ENCODE measurements at regions not wholly inside any gene's neighbourhood (a gene's known extent, or its start where the extent isn't known, plus 50 kb on each side); places are given as distances from the start of the nearest gene placed in this dataset.

DNA sequence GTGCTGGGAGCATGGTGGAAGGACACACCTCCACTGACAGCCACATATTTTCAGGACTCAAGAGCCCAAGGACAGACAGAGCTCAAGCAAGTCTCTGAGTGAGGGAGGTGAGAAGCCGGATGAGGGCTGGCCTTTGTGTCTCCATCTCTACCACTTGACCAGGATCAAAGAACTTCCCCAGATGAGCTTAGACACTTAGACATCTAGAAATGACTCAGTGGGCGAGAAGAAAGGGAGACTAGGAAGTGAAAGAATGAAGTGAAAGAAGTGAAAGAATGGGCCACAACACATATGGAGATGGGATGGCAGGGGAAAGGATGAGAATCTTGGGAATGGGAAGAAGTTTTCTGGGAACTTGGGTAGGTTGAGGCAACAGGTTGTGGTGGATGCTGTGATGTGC lies 274.9 kb upstream of the CCL2 start:
- H3K4me1 ChIP-seq (ENCODE audit: low read depth) = peaks cover 9% of the 10 kb centered on the region
- H3K4me3 ChIP-seq = no peak overlapping the region
- no peaks in the 10 kb centered on the region for H3K9me3 ChIP-seq
- H3K36me3 ChIP-seq (ENCODE audit: low read depth) = no peaks in the 10 kb centered on the region
- no peak for DNase-seq
- TF ChIP-seq, protein P1, sequence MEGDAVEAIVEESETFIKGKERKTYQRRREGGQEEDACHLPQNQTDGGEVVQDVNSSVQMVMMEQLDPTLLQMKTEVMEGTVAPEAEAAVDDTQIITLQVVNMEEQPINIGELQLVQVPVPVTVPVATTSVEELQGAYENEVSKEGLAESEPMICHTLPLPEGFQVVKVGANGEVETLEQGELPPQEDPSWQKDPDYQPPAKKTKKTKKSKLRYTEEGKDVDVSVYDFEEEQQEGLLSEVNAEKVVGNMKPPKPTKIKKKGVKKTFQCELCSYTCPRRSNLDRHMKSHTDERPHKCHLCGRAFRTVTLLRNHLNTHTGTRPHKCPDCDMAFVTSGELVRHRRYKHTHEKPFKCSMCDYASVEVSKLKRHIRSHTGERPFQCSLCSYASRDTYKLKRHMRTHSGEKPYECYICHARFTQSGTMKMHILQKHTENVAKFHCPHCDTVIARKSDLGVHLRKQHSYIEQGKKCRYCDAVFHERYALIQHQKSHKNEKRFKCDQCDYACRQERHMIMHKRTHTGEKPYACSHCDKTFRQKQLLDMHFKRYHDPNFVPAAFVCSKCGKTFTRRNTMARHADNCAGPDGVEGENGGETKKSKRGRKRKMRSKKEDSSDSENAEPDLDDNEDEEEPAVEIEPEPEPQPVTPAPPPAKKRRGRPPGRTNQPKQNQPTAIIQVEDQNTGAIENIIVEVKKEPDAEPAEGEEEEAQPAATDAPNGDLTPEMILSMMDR (IDR thresholded peaks at IDR 0.05) = no peak
- no peak for ATAC-seq
- intact Hi-C loops (cut with DNase I, micrococcal nuclease) = no loop called here

DNA sequence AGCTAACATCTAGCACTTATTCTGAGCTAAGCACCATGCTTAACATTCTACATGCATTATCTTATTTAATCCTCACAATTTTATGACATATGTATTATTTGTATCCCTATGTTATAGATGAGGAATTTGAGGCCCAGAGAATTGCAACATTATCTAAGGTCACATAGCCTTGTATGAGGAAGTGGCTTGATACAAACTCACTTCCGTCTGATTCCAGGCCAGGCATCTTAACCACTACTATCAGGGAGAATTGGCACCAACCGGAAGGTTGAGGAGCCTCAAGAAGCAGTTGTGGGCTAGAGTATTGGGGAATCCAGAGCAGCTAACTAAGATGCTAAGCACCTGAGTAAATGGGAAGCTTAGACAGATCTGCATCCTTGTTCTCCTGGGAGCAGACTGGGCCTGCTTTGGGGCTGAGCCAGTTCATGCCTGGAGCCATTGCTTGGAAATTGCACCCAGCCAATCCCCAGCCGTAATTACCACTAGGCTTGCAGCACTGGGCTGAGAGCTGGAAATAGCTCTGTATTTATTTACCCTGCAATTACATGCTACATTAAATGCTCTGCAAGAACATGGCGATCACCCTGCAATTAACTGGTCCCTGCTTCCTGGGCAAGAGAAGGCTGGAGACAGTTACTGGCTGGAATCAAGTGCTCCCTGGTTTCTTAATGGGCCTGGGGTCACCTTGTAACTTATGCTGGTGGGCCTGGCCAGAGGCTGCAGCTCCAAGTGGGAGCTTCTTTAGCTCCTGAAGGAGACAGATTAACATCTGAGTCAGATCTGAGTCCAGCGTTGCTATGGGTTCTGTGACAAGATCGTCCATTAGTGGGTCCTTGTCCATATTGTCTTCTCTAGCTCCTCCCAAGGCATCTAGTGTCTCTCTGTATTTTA lies 273.1 kb upstream of the CCL2 start:
- H3K36me3 ChIP-seq (ENCODE audit: low read depth) = no peaks in the 10 kb centered on the region
- intact Hi-C loops (cut with DNase I, micrococcal nuclease) = no loop called here
- TF ChIP-seq, protein P1 (IDR thresholded peaks at IDR 0.05) = no peak
- ATAC-seq (peak; percentile 82), DNase-seq (peak in 2 of 3 donors; percentile 70 to 71)
- H3K4me1 ChIP-seq (ENCODE audit: low read depth) = peaks cover 11% of the 10 kb centered on the region
- H3K4me3 ChIP-seq = no peak overlapping the region
- H3K9me3 ChIP-seq = no peaks in the 10 kb centered on the region

DNA sequence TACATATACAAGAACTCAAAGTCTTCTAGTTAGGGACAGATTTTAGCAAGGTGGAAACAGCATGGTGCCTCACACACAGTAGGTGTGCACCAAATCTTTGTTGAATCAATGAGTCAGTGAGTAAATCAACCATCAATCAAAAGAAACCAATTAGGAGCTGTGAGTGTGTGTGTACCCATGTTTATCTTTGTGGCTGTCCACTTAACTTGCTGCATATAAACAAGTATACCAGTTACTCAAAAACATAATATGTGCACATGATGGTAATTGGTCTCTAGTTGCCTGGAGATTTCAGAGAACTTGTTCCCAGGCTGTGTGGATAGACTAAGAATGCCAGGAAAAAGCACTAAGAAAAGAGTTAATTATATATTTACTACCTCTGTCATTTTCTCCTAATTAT lies 272.2 kb upstream of the CCL2 start:
- no peak for ATAC-seq
- no peak overlapping the region for H3K4me3 ChIP-seq
- no peaks in the 10 kb centered on the region for H3K9me3 ChIP-seq
- intact Hi-C loops (cut with DNase I, micrococcal nuclease) = no loop called here
- DNase-seq = no peak
- H3K4me1 ChIP-seq (ENCODE audit: low read depth) = peaks cover 13% of the 10 kb centered on the region
- TF ChIP-seq, protein P1 (IDR thresholded peaks at IDR 0.05) = no peak
- H3K36me3 ChIP-seq (ENCODE audit: low read depth) = no peaks in the 10 kb centered on the region

DNA sequence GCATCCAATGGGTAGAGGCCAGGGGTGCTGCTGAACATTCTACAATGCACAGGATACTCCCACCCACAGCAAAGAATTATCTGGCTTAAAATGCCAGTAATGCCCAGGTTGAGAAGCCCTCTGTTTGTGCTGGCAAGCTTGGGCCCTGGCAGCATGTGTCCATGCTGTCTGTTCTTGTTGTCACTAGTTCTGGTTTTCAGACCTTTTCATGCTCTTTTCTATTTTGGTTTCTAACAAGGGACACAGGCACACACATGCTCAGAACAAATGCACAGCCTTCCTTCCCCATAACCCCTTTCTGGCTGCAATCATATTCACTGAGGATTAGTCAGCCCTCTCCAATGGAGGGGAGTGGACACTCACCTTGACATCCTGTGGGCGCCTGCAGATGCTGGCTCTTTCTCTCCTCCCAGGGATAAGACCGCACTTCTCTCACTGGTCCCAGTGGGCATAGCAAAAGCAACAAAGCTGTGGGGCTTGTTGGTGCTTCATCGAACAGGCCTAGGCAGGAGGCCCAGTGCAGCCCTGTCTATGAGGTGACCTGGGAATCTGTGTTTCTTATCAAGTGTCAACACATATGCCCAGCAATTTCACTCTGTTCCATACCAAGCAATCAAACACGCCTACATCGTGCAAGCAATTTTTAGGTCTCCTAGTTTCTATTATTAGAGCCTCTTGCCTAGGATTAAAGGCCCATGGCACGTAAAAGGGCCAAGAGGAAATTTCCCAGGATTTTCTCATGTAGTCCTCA lies 271.1 kb upstream of the CCL2 start:
- intact Hi-C loops (cut with DNase I, micrococcal nuclease) = no loop called here
- peaks cover 19% of the 10 kb centered on the region for H3K4me1 ChIP-seq (ENCODE audit: low read depth)
- H3K9me3 ChIP-seq = no peaks in the 10 kb centered on the region
- no peak overlapping the region for H3K4me3 ChIP-seq
- DNase-seq = no peak
- ATAC-seq = no peak
- TF ChIP-seq, protein P1 (IDR thresholded peaks at IDR 0.05) = no peak
- H3K36me3 ChIP-seq (ENCODE audit: low read depth) = no peaks in the 10 kb centered on the region

DNA sequence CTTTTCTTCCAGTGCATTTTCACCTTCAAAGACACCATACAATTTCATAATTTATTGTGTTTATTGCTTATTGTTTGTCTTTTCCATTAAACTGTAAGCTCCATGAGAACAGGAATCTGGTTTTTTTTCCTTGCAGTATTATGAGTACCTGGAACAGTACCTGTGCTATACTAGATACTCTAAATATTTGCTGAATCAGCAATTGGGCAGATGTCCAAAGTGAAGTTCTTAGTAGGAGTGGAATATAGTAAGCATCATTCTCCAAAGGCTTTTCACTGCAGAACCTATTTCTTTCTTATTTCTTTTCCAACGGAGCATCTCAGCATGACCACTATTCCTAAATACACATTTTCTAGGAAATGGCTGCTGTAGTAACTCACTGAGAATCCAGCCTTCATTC lies 269.0 kb upstream of the CCL2 start:
- DNase-seq = no peak
- Histone ChIP-seq H3K4me1 (ENCODE audit: low read depth) (peaks cover 36% of the 10 kb centered on the region), H3K36me3 (ENCODE audit: low read depth) (no peaks in the 10 kb centered on the region), H3K4me3 (no peak overlapping the region), H3K9me3 (no peaks in the 10 kb centered on the region)
- ATAC-seq = no peak
- intact Hi-C loops (cut with DNase I, micrococcal nuclease) = no loop called here
- TF ChIP-seq, protein P1 (IDR thresholded peaks at IDR 0.05) = no peak
